OCI-LY7 (cell line): ENCODE measurements at regions not wholly inside any gene's neighbourhood (a gene's known extent, or its start where the extent isn't known, plus 50 kb on each side); places are given as distances from the start of the nearest gene placed in this dataset.

ENCODE experiments used
- CTCF ChIP-seq: fragments of 200-600 bp; sonication (generic); conservative IDR thresholded peaks from 2 replicates; pipeline ENCODE4 v1.5.1; 2014; ENCODE audit warnings: mild to moderate bottlenecking, antibody characterized with exemption, low read length, moderate library complexity, mixed read lengths
- EZH2phosphoT487 ChIP-seq: fragments of 200-600 bp; sonication (generic); IDR thresholded peaks from 2 replicates; pipeline ENCODE4 v1.6.1; 2018; ENCODE audit warnings: low read depth, borderline replicate concordance, mild to moderate bottlenecking, mixed run types, antibody characterized with exemption, low read length, moderate library complexity, mixed read lengths

- TF ChIP-seq CTCF: no peak
- TF ChIP-seq EZH2phosphoT487: no peak
These were observed 531.3 kb downstream of the NPHP4 start for GRCh38 chr1:5460974-5461373.
